ENCODE measurements at regions not wholly inside any gene's neighbourhood (a gene's known extent, or its start where the extent isn't known, plus 50 kb on each side); places are given as distances from the start of the nearest gene placed in this dataset.
A peak's percentile ranks its signal among the peaks of the same experiment; 100 is the strongest.

DNA sequence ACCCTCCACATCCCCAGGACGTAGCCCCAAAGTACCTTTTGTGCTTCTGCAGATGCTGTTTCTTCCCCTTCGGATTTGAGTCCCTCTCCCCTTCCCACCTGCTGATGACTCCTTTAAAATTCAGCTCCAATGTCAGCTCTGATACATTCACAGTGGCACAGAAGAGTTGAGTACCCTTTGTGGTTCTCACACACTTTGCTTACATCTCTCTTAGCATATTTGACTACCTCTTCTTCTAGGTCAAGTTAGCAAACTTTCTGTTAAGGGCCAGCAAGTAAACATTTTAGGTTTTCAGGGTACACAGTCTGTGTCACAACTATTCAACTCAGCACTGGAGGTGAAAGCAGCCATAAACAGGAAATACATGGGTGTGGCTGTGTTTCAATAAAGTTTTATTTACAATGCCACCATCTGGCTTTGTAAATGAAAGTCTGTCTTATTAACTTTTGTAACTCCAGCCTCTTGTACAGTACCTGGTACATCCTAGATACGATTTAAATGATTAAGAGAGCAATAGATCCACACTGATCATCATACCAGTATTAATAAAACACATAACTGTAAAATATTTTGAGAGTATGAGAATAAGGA, 161.7 kb downstream of the SOX9 start:
- Histone ChIP-seq H2AFZ (ENCODE audit: low read length) (no peak overlapping the region), H3K27ac (ENCODE audit: low read length) (no peak overlapping the region), H3K4me1 (ENCODE audit: insufficient read depth, low read length) (0 out of 2 replicates have a peak, but pooled peaks cover 14% of the 10 kb centered on the region), H3K4me2 (ENCODE audit: low read length) (no peak overlapping the region), H3K79me2 (ENCODE audit: low read length) (no peaks in the 10 kb centered on the region), H3K27me3 (ENCODE audit: low read length) (no peaks in the 10 kb centered on the region), H3K36me3 (ENCODE audit: low read depth, low read length) (no peaks in the 10 kb centered on the region), H3K9ac (ENCODE audit: low read length) (no peak overlapping the region), H4K20me1 (ENCODE audit: low read length) (no peaks in the 10 kb centered on the region), H3K9me2 (replicated peaks; ENCODE audit: low read length) (no peaks in the 10 kb centered on the region), H3K9me3 (ENCODE audit: low read length) (no peaks in the 10 kb centered on the region), H3F3A (ENCODE audit: low read length, unreplicated experiment) (no peaks in the 10 kb centered on the region), H3K4me3 (ENCODE audit: low read length) (no peak overlapping the region)
- intact Hi-C loops (cut with micrococcal nuclease), result no loop called here
- no TSS peak for BruUV-seq (replicated peaks)
- POLR2A ChIA-PET (ENCODE audit: unreplicated experiment), result no interaction called here
- DNase-seq, result no peak
- no peak for ATAC-seq
- CTCF ChIA-PET, result no interaction called here
- TF ChIP-seq EZH2phosphoT487 (IDR thresholded peaks at IDR 0.05; ENCODE audit: borderline replicate concordance, low read length), result no peak
- TF ChIP-seq EZH2 (IDR thresholded peaks at IDR 0.05; ENCODE audit: low read length, unreplicated experiment), result no peak
- TF ChIP-seq, protein P1, sequence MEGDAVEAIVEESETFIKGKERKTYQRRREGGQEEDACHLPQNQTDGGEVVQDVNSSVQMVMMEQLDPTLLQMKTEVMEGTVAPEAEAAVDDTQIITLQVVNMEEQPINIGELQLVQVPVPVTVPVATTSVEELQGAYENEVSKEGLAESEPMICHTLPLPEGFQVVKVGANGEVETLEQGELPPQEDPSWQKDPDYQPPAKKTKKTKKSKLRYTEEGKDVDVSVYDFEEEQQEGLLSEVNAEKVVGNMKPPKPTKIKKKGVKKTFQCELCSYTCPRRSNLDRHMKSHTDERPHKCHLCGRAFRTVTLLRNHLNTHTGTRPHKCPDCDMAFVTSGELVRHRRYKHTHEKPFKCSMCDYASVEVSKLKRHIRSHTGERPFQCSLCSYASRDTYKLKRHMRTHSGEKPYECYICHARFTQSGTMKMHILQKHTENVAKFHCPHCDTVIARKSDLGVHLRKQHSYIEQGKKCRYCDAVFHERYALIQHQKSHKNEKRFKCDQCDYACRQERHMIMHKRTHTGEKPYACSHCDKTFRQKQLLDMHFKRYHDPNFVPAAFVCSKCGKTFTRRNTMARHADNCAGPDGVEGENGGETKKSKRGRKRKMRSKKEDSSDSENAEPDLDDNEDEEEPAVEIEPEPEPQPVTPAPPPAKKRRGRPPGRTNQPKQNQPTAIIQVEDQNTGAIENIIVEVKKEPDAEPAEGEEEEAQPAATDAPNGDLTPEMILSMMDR (conservative IDR thresholded peaks at IDR 0.05; ENCODE audit: low read depth, low read length), result no peak

- no TSS peak for BruUV-seq (replicated peaks)
- no peaks in the 10 kb centered on the region for H4K20me1 ChIP-seq (ENCODE audit: low read length)
- no peaks in the 10 kb centered on the region for H3K36me3 ChIP-seq (ENCODE audit: low read depth, low read length)
- H2AFZ ChIP-seq (ENCODE audit: low read length), result no peak overlapping the region
- no peak overlapping the region for H3K4me2 ChIP-seq (ENCODE audit: low read length)
- H3K9me3 ChIP-seq (ENCODE audit: low read length), result no peaks in the 10 kb centered on the region
- DNase-seq (no peak), ATAC-seq (no peak)
- CTCF ChIA-PET, result no interaction called here
- intact Hi-C loops (cut with micrococcal nuclease), result no loop called here
- H3K79me2 ChIP-seq (ENCODE audit: low read length), result no peaks in the 10 kb centered on the region
- H3K9me2 ChIP-seq (replicated peaks; ENCODE audit: low read length), result no peaks in the 10 kb centered on the region
- H3K27ac ChIP-seq (ENCODE audit: low read length), result no peak overlapping the region
- no peaks in the 10 kb centered on the region for H3F3A ChIP-seq (ENCODE audit: low read length, unreplicated experiment)
- H3K4me3 ChIP-seq (ENCODE audit: low read length), result no peak overlapping the region
- POLR2A ChIA-PET (ENCODE audit: unreplicated experiment), result no interaction called here
- H3K4me1 ChIP-seq (ENCODE audit: insufficient read depth, low read length), result 0 out of 2 replicates have a peak, but pooled peaks cover 14% of the 10 kb centered on the region
- H3K27me3 ChIP-seq (ENCODE audit: low read length), result no peaks in the 10 kb centered on the region
- H3K9ac ChIP-seq (ENCODE audit: low read length), result no peak overlapping the region
- TF ChIP-seq, protein P1 (conservative IDR thresholded peaks at IDR 0.05; ENCODE audit: low read depth, low read length), result no peak
- no peak for TF ChIP-seq EZH2 (IDR thresholded peaks at IDR 0.05; ENCODE audit: low read length, unreplicated experiment)
- no peak for TF ChIP-seq EZH2phosphoT487 (IDR thresholded peaks at IDR 0.05; ENCODE audit: borderline replicate concordance, low read length)
These were observed 164.0 kb downstream of the SOX9 start for GRCh38 chr17:72284806-72285205.

- intact Hi-C loops (cut with micrococcal nuclease), result no loop called here
- POLR2A ChIA-PET (ENCODE audit: unreplicated experiment), result no interaction called here
- H3K9ac ChIP-seq (ENCODE audit: low read length), result no peak overlapping the region
- BruUV-seq (replicated peaks), result no TSS peak
- CTCF ChIA-PET, result no interaction called here
- H4K20me1 ChIP-seq (ENCODE audit: low read length), result no peaks in the 10 kb centered on the region
- ATAC-seq (peak; percentile 53; the same call in 1 of the 2 replicates), DNase-seq (no peak)
- TF ChIP-seq, protein P1 (conservative IDR thresholded peaks at IDR 0.05; ENCODE audit: low read depth, low read length), result no peak; the same call in 1 of the 2 replicates
- TF ChIP-seq EZH2 (IDR thresholded peaks at IDR 0.05; ENCODE audit: low read length, unreplicated experiment), result no peak
- TF ChIP-seq EZH2phosphoT487 (IDR thresholded peaks at IDR 0.05; ENCODE audit: borderline replicate concordance, low read length), result no peak
- H3F3A ChIP-seq (ENCODE audit: low read length, unreplicated experiment), result no peaks in the 10 kb centered on the region
- no peaks in the 10 kb centered on the region for H3K9me2 ChIP-seq (replicated peaks; ENCODE audit: low read length)
- no peaks in the 10 kb centered on the region for H3K79me2 ChIP-seq (ENCODE audit: low read length)
- H3K4me3 ChIP-seq (ENCODE audit: low read length), result no peak overlapping the region
- no peaks in the 10 kb centered on the region for H3K36me3 ChIP-seq (ENCODE audit: low read depth, low read length)
- H3K27ac ChIP-seq (ENCODE audit: low read length), result no peak overlapping the region
- no peaks in the 10 kb centered on the region for H3K9me3 ChIP-seq (ENCODE audit: low read length)
- no peak overlapping the region for H2AFZ ChIP-seq (ENCODE audit: low read length)
- H3K4me2 ChIP-seq (ENCODE audit: low read length), result no peak overlapping the region
- 0 out of 2 replicates have a peak, but pooled peaks cover 11% of the 10 kb centered on the region for H3K4me1 ChIP-seq (ENCODE audit: insufficient read depth, low read length)
- no peaks in the 10 kb centered on the region for H3K27me3 ChIP-seq (ENCODE audit: low read length)
These were observed 166.8 kb downstream of the SOX9 start for GRCh38 chr17:72287586-72287985.

Data from PC-3 (cell line).